H1 (cell line): ENCODE measurements at regions not wholly inside any gene's neighbourhood (a gene's known extent, or its start where the extent isn't known, plus 50 kb on each side); places are given as distances from the start of the nearest gene placed in this dataset.

ENCODE experiments used
- HDAC6 ChIP-seq: IDR thresholded peaks from one replicate; pipeline ENCODE4 v1.7.1; 2012; ENCODE audit warnings: low read depth, mild to moderate bottlenecking, inconsistent platforms, low read length, moderate library complexity
- JUND ChIP-seq: IDR thresholded peaks from 2 replicates; pipeline ENCODE4 v1.6.1; 2011; ENCODE audit warnings: mild to moderate bottlenecking, improper control_type of control experiment, low read length
- KDM1A ChIP-seq: fragments of 200-600, 300-600 bp; sonication (generic); IDR thresholded peaks from 2 replicates; pipeline ENCODE4 v1.7.1; 2016; ENCODE audit warnings: mild to moderate bottlenecking, low read length, borderline replicate concordance
- RFX5 ChIP-seq: IDR thresholded peaks from 2 replicates; pipeline ENCODE4 v1.6.1; 2011; ENCODE audit warnings: low read depth, low read length, improper control_type of control experiment, borderline replicate concordance
- USF2 ChIP-seq: IDR thresholded peaks from 2 replicates; pipeline ENCODE4 v1.6.1; 2011; ENCODE audit warnings: low read length, improper control_type of control experiment

- TF ChIP-seq USF2 (no peak), HDAC6 (no peak), JUND (no peak), RFX5 (no peak), KDM1A (no peak)
These were observed 414.8 kb upstream of the C2CD4B start (continued) for GRCh38 chr15:62579842-62580241.
